PC-9 (cell line): ENCODE measurements at regions not wholly inside any gene's neighbourhood (a gene's known extent, or its start where the extent isn't known, plus 50 kb on each side); places are given as distances from the start of the nearest gene placed in this dataset.
A peak's percentile ranks its signal among the peaks of the same experiment; 100 is the strongest.

Source experiments
- BruUV-seq: library from RNA; stranded (reverse); fragments of 400-500 nt; replicated peaks from 2 replicates; lab custom pipeline; 2021; lab: Mats Ljungman, UMichigan
- CTCF ChIA-PET: fragments of 300-600 bp; sonication (Branson Sonifier 250); formaldehyde crosslinking; loops from one replicate; lab custom pipeline; 2022; ENCODE audit warnings: antibody characterized with exemption; lab: Charles Lee
- POLR2A ChIA-PET: fragments of 300-600 bp; sonication (Branson Sonifier 250); formaldehyde crosslinking; loops from one replicate; lab custom pipeline; 2022; ENCODE audit warnings: antibody characterized with exemption; ENCODE audit not compliant: unreplicated experiment; lab: Charles Lee
- DNase-seq, 2 experiments: peaks; one replicate each; pipeline versions ENCODE4 v3.0.0 to v3.0.0-alpha.2; 2015 to 2022; ENCODE audit warnings: mixed read lengths in 1 of 2
- H2AFZ ChIP-seq: fragments of 200-600 bp; sonication (generic); 2 replicates; pipeline ENCODE4 v1.8.1; 2017; ENCODE audit warnings: antibody characterized with exemption
- H3F3A ChIP-seq: fragments of 200-600 bp; sonication (generic); 2 replicates; pipeline ENCODE4 v1.8.1; 2017; ENCODE audit warnings: antibody characterized with exemption, mild to moderate bottlenecking, low read depth; ENCODE audit not compliant: insufficient read depth
- H3K27ac ChIP-seq: fragments of 200-600 bp; sonication (generic); 2 replicates; pipeline ENCODE4 v1.6.1; 2016; ENCODE audit warnings: mixed run types
- H3K27me3 ChIP-seq: fragments of 200-600 bp; sonication (generic); 2 replicates; pipeline ENCODE4 v1.6.1; 2016; ENCODE audit warnings: low read depth, mixed run types; ENCODE audit not compliant: insufficient read depth
- H3K36me3 ChIP-seq: fragments of 200-600 bp; sonication (generic); 2 replicates; pipeline ENCODE4 v1.6.1; 2016; ENCODE audit warnings: low read depth, mixed run types
- H3K4me1 ChIP-seq: fragments of 200-600 bp; sonication (generic); replicated peaks from 2 replicates; pipeline ENCODE4 v1.6.1; 2016; ENCODE audit warnings: mixed run types; ENCODE audit not compliant: insufficient read depth
- H3K4me2 ChIP-seq: fragments of 200-600 bp; sonication (generic); 2 replicates; pipeline ENCODE4 v1.6.1; 2017; ENCODE audit warnings: mixed run types
- H3K4me3 ChIP-seq: fragments of 200-600 bp; sonication (generic); 2 replicates; pipeline ENCODE4 v1.6.1; 2016; ENCODE audit warnings: mixed run types
- H3K79me2 ChIP-seq: fragments of 200-600 bp; sonication (generic); 2 replicates; pipeline ENCODE4 v1.6.1; 2017; ENCODE audit warnings: low read depth, mixed run types
- H3K9me2 ChIP-seq: fragments of 200-600 bp; sonication (generic); 2 replicates; pipeline ENCODE4 v1.8.1; 2017; ENCODE audit warnings: mild to moderate bottlenecking; ENCODE audit not compliant: insufficient read depth
- H3K9me3 ChIP-seq: fragments of 200-600 bp; sonication (generic); 2 replicates; pipeline ENCODE4 v1.8.1; 2016; ENCODE audit warnings: low read depth; ENCODE audit not compliant: insufficient read depth
- H4K20me1 ChIP-seq: fragments of 200-600 bp; sonication (generic); 2 replicates; pipeline ENCODE4 v1.8.1; 2017; ENCODE audit not compliant: insufficient read depth
- EZH2 ChIP-seq: fragments of 200-600 bp; sonication (generic); IDR thresholded peaks from 2 replicates; pipeline ENCODE4 v1.8.0; 2017; ENCODE audit warnings: antibody characterized with exemption, low read depth
- intact Hi-C: fragments of 100-400 bp; cut with micrococcal nuclease; formaldehyde crosslinking; loops from one replicate; pipeline ENCODE4 v1.10.0; 2022; ENCODE audit not compliant: unreplicated experiment
- TF ChIP-seq, protein P1 (sequence below): fragments of 200-600 bp; sonication (generic); conservative IDR thresholded peaks from 2 replicates; pipeline ENCODE4 v1.6.1; 2017; ENCODE audit warnings: mixed run types, antibody characterized with exemption, mild to moderate bottlenecking, moderate library complexity

DNA sequence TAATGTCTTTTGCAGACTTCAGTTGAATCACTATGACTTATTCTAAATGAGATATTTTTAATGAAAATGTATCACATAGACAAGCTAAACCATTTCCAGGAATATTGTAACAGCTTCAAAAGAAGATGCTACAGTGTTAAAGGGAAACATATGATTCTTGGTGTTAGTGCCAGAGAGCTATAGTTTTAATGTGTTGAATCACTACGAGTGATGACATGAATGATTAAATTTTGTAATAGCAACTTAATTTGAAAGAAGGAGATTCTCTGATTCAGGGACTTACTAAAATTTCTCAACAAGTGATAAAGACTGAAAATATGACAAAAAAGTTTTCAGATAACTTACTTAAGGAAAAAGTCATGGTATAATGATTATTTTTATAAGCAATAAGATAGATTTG is 267.3 kb upstream of the SLITRK3 start:
- H3F3A ChIP-seq = no peaks in the 10 kb centered on the region
- H3K27me3 ChIP-seq = no peaks in the 10 kb centered on the region
- no peak for DNase-seq
- H3K36me3 ChIP-seq = no peaks in the 10 kb centered on the region
- H3K4me3 ChIP-seq = no peak overlapping the region
- no peaks in the 10 kb centered on the region for H3K9me2 ChIP-seq
- H3K9me3 ChIP-seq = no peaks in the 10 kb centered on the region
- no peak overlapping the region for H3K27ac ChIP-seq
- ChIA-PET CTCF (no interaction called here), POLR2A (no interaction called here)
- no peaks in the 10 kb centered on the region for H3K79me2 ChIP-seq
- TF ChIP-seq, protein P1, sequence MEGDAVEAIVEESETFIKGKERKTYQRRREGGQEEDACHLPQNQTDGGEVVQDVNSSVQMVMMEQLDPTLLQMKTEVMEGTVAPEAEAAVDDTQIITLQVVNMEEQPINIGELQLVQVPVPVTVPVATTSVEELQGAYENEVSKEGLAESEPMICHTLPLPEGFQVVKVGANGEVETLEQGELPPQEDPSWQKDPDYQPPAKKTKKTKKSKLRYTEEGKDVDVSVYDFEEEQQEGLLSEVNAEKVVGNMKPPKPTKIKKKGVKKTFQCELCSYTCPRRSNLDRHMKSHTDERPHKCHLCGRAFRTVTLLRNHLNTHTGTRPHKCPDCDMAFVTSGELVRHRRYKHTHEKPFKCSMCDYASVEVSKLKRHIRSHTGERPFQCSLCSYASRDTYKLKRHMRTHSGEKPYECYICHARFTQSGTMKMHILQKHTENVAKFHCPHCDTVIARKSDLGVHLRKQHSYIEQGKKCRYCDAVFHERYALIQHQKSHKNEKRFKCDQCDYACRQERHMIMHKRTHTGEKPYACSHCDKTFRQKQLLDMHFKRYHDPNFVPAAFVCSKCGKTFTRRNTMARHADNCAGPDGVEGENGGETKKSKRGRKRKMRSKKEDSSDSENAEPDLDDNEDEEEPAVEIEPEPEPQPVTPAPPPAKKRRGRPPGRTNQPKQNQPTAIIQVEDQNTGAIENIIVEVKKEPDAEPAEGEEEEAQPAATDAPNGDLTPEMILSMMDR = no peak
- no peak for TF ChIP-seq EZH2
- no peaks in the 10 kb centered on the region for H3K4me1 ChIP-seq
- H2AFZ ChIP-seq = no peak overlapping the region
- H4K20me1 ChIP-seq = no peaks in the 10 kb centered on the region; the same call in 1 of the 2 replicates
- intact Hi-C loops = no loop called here
- no peak overlapping the region for H3K4me2 ChIP-seq
- no TSS peak for BruUV-seq

DNA sequence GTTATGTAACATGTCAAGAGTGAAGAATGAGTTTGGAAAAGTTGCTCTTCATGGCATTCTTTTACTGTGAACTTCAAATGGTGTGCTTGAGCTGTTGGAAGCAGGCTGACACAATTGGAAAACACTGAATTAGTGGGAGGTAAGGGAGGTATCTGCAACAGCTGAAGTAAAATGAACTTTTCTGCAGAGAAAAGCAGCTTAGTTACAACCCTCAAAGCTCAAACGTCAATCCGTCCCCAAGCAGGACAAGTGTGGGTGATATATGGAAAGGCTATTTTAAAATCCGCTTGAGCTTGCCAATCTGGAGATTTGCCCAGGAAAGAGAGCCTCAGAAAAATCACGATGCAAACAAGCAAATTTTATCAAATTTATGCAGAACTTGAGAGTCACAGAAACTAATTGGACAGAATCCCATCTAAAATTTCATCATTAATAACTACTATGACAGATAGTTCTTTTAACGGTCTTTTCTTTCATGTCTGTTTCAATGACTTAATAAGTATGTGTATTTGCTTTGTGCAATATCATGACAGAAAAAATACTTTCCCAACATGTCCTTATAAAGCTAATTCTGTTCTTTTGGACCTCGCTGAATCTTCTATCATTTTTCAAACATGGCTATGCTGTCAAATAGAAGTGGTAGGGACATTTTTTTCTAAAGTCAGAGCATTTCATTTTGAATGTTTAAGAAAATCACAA is 266.6 kb upstream of the SLITRK3 start:
- Histone ChIP-seq H3K4me2 (no peak overlapping the region), H3K36me3 (no peaks in the 10 kb centered on the region), H4K20me1 (no peaks in the 10 kb centered on the region; the same call in 1 of the 2 replicates), H3F3A (no peaks in the 10 kb centered on the region), H3K9me2 (no peaks in the 10 kb centered on the region), H3K4me1 (no peaks in the 10 kb centered on the region), H3K79me2 (no peaks in the 10 kb centered on the region), H2AFZ (no peak overlapping the region), H3K4me3 (no peak overlapping the region), H3K27ac (no peak overlapping the region), H3K27me3 (no peaks in the 10 kb centered on the region), H3K9me3 (no peaks in the 10 kb centered on the region)
- DNase-seq = no peak
- intact Hi-C loops = no loop called here
- POLR2A ChIA-PET = no interaction called here
- TF ChIP-seq, protein P1 = no peak
- no peak for TF ChIP-seq EZH2
- no TSS peak for BruUV-seq
- CTCF ChIA-PET = no interaction called here

DNA sequence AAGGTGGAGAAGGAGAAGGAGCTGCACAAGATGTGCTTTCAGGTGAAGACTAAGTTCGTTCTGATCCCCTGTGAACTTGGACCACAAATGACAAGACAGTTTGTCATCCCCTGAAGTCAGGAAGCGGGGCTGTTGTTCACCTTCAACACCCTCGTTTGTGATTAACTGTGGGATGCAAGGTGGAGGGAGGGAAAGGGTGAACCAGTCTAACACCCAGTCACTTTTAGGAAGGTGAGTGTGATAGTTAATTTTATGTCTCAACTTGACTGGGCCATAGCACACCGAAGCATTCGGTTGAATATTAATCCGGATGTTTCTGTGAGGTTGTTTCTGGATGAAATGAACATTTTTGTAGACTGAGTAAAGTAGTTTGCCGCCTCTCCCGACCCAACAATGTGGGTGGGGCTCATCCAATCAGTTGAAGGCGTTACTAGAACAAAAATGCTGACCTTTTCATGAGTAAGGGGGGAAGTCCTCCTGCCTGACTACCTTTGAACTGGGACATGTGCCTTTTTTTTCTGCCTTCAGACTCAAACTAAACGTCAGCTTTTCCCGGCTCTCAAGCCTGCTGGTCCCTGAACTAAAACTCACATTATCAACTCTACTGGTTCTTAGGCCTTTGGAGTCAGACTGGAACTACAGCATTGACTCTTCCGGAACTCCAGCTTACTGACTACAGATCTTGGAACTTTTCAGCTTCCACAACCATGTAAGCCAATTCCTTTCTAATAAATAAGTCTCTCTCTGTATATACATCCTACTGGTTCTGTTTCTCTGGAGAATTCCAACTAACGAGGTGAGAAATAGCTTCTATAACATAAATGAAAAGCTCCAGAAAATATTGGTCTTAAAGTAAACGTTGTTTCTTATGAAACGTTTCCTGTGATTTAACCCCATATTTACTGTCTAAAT is 264.0 kb upstream of the SLITRK3 start:
- Histone ChIP-seq H3K4me2 (no peak overlapping the region), H3K27ac (no peak overlapping the region), H3K79me2 (no peaks in the 10 kb centered on the region), H3K4me1 (no peaks in the 10 kb centered on the region), H3K36me3 (no peaks in the 10 kb centered on the region), H3K27me3 (no peaks in the 10 kb centered on the region), H3F3A (no peaks in the 10 kb centered on the region), H4K20me1 (no peaks in the 10 kb centered on the region; the same call in 1 of the 2 replicates), H3K4me3 (no peak overlapping the region), H3K9me3 (no peaks in the 10 kb centered on the region), H2AFZ (peak overlapping the region; percentile 46; the same call in 1 of the 2 replicates), H3K9me2 (no peaks in the 10 kb centered on the region)
- intact Hi-C loops = no loop called here
- TF ChIP-seq, protein P1 = no peak
- TF ChIP-seq EZH2 = no peak
- ChIA-PET POLR2A (no interaction called here), CTCF (no interaction called here)
- no peak for DNase-seq
- BruUV-seq = no TSS peak
